Body of pancreas (tissue), 4 donors: ENCODE measurements at regions not wholly inside any gene's neighbourhood (a gene's known extent, or its start where the extent isn't known, plus 50 kb on each side); places are given as distances from the start of the nearest gene placed in this dataset.

ENCODE experiments used
- CTCF ChIP-seq, 7 experiments: fragments of 450-650 bp in 4 of 7; fragments of 200-600 bp in 3 of 7; sonication (generic) in 3 of 7; IDR thresholded peaks; one replicate each; pipeline ENCODE4 v1.5.1; 2016 to 2019; ENCODE audit warnings: antibody characterized with exemption in 7 of 7
- POLR2A ChIP-seq, 3 donors: fragments of 450-650 bp; IDR thresholded peaks; one replicate each; pipeline ENCODE4 v1.6.1; 2016; ENCODE audit warnings: antibody characterized with exemption in 3 of 3, mild to moderate bottlenecking in 2 of 3

GRCh38 chr3:72354486-72354885 is 493.8 kb downstream of the SHQ1 start:
- no peak for TF ChIP-seq POLR2A (IDR thresholded peaks at IDR 0.05)
- no peak for TF ChIP-seq CTCF (IDR thresholded peaks at IDR 0.05)
